ENCODE measurements at regions not wholly inside any gene's neighbourhood (a gene's known extent, or its start where the extent isn't known, plus 50 kb on each side); places are given as distances from the start of the nearest gene placed in this dataset.

DNA sequence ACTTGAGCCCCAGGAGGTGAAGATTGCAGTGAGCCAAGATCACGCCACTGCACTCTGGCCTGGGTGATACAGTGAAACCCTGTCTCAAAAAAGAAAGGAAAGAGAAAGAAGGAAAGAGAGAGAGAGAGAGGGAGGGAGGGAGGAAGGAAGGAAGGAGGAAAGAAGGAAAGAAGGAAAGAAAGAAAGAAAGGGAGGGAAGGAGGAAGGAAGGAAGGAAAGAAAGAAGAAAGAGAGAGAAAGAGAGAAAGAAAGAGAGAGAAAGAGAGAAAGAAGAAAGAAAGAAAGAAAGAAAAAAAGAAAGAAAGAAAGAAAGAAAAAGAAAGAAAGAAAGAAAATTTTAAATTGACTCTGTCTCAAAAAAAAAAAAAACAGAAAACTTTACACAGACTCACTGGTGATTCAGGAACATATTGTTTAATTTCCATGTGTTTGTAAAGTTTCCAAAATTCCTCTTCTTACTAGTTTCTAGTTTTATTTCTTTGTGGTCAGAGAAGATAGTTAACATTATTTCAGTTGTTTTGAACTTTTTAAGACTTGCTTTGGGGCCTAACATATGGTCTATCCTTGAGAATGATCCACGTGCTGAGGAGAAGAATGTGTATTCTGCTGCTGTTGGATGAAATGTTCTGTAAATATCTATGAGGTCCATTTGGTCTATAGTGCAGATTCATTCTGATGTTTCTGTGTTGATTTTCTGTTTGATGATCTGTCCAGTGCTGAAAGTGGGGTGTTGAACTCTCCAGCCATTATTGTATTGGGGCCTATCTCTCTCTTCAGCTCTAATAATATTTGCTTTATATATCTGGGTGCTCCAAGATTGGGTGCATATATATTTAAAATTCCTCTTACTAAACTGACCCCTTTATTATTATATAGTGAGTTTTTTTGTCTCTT lies 204.4 kb upstream of the SERP2 start:
- no peak overlapping the region for H4K91ac ChIP-seq (ENCODE audit: insufficient read length, low read depth, low read length)
- H4K20me1 ChIP-seq (ENCODE audit: control insufficient read depth, insufficient read depth, insufficient read length): no peaks in the 10 kb centered on the region
- H3K14ac ChIP-seq (ENCODE audit: insufficient read depth, low read length): no peak overlapping the region
- Mint-ChIP-seq H3K4me3 (no peak overlapping the region), H3K36me3 (ENCODE audit: insufficient read depth in 1 of 3, low read depth in 3 of 3) (no peaks in the 10 kb centered on the region), H3K9me3 (no peaks in the 10 kb centered on the region), H3K27me3 (ENCODE audit: low read depth) (peaks cover under 1% of the 10 kb centered on the region; the same call in 1 of the 2 replicates), H3K27ac (no peak overlapping the region), H3K4me1 (peaks cover 0 to 4% of the 10 kb centered on the region in 2 experiments; a peak in 1 of 4 replicates)
- no peak overlapping the region for H2BK12ac ChIP-seq (ENCODE audit: insufficient read length, low read depth, low read length)
- no peak overlapping the region for H2AK5ac ChIP-seq (ENCODE audit: insufficient read length, low read length)
- no peaks in the 10 kb centered on the region for H3K9me3 ChIP-seq (ENCODE audit: control insufficient read depth, low read depth, low read length)
- no peaks in the 10 kb centered on the region for H3K4me1 ChIP-seq (ENCODE audit: insufficient read depth, low read length)
- no peak overlapping the region for H3K4ac ChIP-seq (ENCODE audit: low read depth, low read length)
- no peak overlapping the region for H3K4me2 ChIP-seq (ENCODE audit: insufficient read depth, insufficient read length, low read length)
- TF ChIP-seq, protein P1, sequence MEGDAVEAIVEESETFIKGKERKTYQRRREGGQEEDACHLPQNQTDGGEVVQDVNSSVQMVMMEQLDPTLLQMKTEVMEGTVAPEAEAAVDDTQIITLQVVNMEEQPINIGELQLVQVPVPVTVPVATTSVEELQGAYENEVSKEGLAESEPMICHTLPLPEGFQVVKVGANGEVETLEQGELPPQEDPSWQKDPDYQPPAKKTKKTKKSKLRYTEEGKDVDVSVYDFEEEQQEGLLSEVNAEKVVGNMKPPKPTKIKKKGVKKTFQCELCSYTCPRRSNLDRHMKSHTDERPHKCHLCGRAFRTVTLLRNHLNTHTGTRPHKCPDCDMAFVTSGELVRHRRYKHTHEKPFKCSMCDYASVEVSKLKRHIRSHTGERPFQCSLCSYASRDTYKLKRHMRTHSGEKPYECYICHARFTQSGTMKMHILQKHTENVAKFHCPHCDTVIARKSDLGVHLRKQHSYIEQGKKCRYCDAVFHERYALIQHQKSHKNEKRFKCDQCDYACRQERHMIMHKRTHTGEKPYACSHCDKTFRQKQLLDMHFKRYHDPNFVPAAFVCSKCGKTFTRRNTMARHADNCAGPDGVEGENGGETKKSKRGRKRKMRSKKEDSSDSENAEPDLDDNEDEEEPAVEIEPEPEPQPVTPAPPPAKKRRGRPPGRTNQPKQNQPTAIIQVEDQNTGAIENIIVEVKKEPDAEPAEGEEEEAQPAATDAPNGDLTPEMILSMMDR (conservative IDR thresholded peaks at IDR 0.05): no peak
- no peak for DNase-seq
- H3K56ac ChIP-seq (ENCODE audit: insufficient read length, low read depth, low read length): no peak overlapping the region
- H4K8ac ChIP-seq (replicated peaks; ENCODE audit: insufficient read length, low read depth, low read length): no peak overlapping the region
- no peak overlapping the region for H4K5ac ChIP-seq (ENCODE audit: insufficient read length, low read depth, low read length)
- no peak overlapping the region for H2BK120ac ChIP-seq (ENCODE audit: low read depth, low read length, poor library complexity, severe bottlenecking)
- no peak overlapping the region for H2AFZ ChIP-seq (ENCODE audit: low read length)
- no peaks in the 10 kb centered on the region for H3K79me1 ChIP-seq (ENCODE audit: insufficient read depth, low read depth, low read length, poor library complexity, severe bottlenecking)
- no peaks in the 10 kb centered on the region for H3K27me3 ChIP-seq (ENCODE audit: insufficient read depth, low read length)
- no peak overlapping the region for H3K27ac ChIP-seq (ENCODE audit: insufficient read length, low read depth, low read length)
- no peaks in the 10 kb centered on the region for H3K79me2 ChIP-seq (ENCODE audit: insufficient read depth, low read length)
- H2BK5ac ChIP-seq (ENCODE audit: insufficient read length, low read length): no peak overlapping the region
- no peak overlapping the region for H3K18ac ChIP-seq (ENCODE audit: insufficient read length, low read depth, low read length)
- H3K9ac ChIP-seq (ENCODE audit: extremely low read depth, insufficient read length, low read length): no peak overlapping the region
- H2BK15ac ChIP-seq (ENCODE audit: low read depth, low read length): no peak overlapping the region
- no peak overlapping the region for H3T11ph ChIP-seq (ENCODE audit: low read length)
- no peak overlapping the region for H3K23ac ChIP-seq (ENCODE audit: insufficient read length, low read depth, low read length)
- no peaks in the 10 kb centered on the region for H3K23me2 ChIP-seq (ENCODE audit: insufficient read length, low read depth, low read length, poor library complexity, severe bottlenecking)
- WGBS (ENCODE audit: extremely low coverage, insufficient read length, low lambda C conversion rate): no CpG with 5 or more reads among the region's 2 CpGs
- no peak overlapping the region for H2BK20ac ChIP-seq (ENCODE audit: low read depth, low read length, poor library complexity, severe bottlenecking)

All from H9 (cell line).